Inflammatory macrophage (primary cell): ENCODE measurements at regions not wholly inside any gene's neighbourhood (a gene's known extent, or its start where the extent isn't known, plus 50 kb on each side); places are given as distances from the start of the nearest gene placed in this dataset.
A peak's percentile ranks its signal among the peaks of the same experiment; 100 is the strongest.

Experiments used
- DNase-seq, 2 donors: peaks; one replicate each; pipeline ENCODE4 v3.0.0-alpha.2; 2020 to 2022

DNA sequence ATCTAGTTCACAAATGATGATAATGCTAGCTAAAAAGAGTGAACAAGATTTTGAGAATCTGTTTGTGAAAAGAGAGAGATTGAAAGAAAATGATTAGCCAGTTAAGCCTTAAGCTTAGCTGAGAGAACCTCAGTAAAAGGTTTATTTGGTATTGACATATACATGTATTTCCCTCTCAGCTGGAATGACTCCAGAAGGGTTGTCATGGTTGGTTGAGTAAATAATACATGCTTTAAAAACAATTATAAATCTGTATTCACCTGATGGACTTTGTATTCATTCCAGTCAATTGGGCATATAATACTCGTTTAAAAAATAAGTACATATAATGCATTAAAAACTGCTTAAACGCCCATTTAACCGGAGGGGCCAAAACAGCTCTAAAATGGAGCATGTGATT, 181.4 kb downstream of the GRB14 start:
- no peak for DNase-seq

GRCh38 chr2:164439235-164439634, 182.0 kb downstream of the GRB14 start:
- no peak for DNase-seq

DNA sequence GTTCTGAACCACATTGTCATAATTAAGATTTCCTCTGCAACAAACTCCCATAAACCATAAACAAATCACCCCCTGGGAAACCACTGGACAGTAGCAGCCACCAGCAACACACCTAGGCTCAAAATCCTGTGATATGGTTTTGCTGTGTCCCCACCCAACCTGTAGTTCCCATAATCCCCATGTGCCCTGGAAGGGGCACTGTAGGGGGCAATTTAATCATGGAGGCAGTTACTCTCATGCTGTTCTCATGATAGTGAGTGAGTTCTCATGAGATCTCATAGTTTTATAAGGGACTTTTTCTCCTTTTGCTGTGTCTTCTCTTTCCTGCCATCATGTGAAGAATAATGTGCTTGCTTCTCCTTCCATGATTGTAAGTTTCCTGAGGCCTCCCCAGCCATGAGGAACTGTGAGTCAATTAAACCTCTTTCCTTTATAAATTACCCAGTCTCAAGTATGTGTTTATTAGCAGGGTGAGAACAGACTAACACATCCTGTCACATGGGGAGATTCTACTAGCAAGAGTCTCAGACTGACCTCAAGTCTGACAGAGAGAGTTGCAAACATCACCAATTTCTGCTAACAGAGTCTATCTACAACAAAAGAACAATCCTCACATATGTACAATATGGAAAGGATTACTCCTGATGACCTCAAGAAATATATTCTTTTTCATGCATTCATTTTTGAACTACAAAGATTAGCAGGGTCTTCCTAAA, 182.6 kb downstream of the GRB14 start:
- DNase-seq, result no peak

- DNase-seq, result no peak
Observed at GRCh38 chr2:164436131-164436530, 185.2 kb downstream of the GRB14 start.

GRCh38 chr2:164430166-164430783, 191.0 kb downstream of the GRB14 start:
- DNase-seq, result peak in 1 of 2 donors; percentile 6

GRCh38 chr2:164429354-164429753, 191.9 kb downstream of the GRB14 start:
- DNase-seq, result no peak

DNA sequence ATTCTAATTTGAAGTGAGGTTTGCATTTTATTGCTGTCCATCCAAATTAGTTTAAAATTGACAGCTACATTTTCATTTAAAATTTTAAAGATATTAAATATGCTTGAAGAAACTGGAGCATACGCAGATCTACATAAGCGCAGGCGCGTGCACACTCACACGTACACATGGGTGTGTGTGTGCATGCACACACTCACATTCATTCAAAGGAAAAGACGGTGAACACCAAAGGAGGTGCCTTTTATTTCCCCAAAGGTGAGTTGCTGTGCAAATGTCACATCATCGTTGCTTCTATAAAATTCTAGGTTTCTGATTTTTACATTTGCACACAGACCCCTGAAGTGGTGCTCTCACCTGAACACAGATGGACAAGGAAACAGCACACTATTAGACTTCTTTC, 194.2 kb downstream of the GRB14 start:
- no peak for DNase-seq

DNA sequence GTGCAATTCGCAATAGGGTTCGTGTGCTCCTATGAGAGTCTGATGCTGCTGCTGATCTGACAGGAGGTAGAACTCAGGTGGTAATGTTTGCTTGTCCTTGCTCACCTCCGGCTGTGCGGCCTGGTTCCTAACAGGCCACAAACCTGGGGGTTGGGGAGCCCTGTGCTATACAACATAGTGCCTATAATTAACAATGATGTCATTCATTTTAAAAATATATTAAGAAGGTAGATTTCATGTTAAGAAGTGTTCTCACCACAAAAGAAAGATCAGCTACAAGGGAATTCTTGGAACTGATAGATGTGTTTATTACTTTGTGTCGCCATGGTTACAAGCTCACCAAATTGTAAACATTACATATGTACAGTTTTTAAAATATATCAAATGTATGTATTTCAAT, 200.5 kb downstream of the GRB14 start:
- no peak for DNase-seq

DNA sequence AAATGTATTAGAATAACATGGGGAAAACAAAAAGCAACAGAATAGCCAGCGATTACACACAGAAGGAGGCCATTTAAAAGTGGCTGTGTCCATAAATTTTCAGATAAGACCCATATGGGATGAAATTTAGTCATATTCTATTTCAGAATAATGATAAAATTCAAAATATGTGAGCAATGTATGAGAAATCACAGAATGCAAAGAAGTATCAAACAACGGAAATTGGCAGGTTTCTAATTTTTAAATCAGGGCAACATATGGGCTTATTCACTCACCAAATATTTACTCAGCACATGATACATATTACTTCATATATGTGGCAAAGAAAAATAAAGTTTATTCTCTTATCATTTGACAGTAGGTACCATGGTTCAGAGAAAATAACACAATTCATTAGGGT, 208.5 kb downstream of the GRB14 start:
- DNase-seq, result no peak

DNA sequence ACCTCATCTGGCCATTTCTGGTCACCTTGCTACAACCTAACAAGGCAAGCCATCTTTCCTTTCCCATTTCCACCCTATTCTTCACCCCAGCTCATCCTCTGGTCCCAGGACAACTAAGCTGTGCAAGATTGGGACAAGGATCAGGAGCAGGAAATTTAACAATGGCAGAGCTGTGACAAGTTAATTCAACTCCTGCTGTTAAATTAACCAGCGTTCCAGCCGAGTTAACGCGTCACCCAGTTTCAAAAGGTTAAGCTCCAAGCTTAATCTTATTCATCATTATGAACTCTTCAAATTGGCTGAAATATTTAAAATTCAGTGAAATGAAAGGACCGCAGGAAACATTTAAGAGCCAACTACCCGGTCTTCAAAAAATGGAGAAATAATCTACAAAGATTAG, 231.9 kb downstream of the GRB14 start:
- DNase-seq, result no peak

GRCh38 chr2:164388511-164388910, 232.8 kb downstream of the GRB14 start:
- DNase-seq, result peak in 1 of 2 donors; percentile 5

DNA sequence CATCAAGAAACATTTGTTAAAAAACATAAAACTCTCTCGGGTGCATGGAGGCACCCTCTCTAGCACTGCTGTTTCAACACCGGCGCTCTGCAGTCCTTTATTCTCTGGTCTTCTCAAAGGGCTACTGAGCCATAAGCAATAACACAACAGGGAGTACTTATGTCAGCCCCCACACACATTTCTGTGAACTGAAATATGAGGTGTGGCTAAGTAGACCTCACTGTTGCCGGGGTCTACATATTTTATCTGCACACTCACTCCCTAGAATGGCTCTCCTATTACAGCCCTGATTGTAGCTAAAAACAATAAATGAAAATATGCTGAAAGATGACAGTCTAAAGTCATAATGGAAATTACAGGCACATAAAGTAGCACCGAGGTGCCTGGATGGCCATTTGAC, 235.1 kb downstream of the GRB14 start:
- DNase-seq, result no peak

DNA sequence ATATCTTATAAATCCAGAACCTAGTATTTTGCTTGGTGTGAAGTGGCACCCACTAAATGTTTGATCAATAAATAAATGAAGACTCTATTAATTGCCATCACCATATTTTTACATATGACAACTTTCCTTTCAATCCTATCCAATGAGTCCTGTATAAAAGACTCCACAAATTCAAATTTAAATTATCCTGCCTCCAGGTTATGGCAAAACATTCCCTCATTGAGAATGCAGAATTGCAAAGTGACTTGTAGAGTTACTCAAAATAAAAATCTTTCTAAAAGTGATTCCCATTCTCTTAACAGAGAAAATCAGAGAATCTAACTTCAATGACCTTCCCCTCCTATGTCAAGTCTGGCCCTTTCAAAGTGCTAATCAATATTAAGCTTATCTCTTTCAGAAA, 236.8 kb downstream of the GRB14 start:
- no peak for DNase-seq

DNA sequence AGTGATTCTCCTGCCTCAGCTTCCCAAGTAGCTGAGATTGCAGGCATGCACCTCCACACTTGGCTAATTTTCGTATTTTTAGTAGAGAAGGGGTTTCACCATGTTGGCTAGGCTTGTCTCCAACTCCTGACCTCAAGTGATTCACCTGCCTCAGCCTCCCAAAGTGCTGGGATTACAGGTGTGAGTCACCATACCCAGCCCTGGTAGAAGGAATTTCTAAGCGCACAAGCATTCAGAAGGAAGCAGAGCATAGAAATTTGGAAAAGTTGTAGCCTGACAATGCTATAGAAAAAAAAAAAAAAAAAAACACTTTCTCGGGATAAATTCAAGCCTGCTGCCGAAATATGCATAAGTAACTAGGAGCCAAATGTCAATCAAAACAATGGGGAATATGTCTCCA, 249.4 kb downstream of the GRB14 start:
- DNase-seq, result no peak

- no peak for DNase-seq
Observed at GRCh38 chr2:164369366-164369765, 251.9 kb downstream of the GRB14 start.

DNA sequence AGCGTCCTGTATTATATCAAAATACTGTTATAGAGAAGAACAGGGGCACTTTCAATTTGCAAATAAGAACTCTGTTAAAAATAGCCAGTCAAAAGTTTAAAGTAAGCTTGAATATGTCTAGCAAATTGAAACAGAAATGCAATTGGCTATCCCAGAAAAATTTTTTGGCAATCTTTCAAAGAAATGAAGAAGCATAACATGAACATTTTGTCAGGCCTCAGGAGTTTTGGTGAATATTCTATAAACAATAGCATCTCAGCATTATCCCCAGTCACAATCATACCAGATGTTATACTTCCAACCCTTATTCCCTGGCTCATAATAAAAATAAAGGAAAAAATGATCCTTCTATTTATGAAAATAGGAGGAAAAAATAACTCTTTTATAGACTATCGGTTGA, 252.4 kb downstream of the GRB14 start:
- no peak for DNase-seq

- DNase-seq, result no peak
Observed at GRCh38 chr2:164363646-164364045, 257.6 kb downstream of the GRB14 start.

DNA sequence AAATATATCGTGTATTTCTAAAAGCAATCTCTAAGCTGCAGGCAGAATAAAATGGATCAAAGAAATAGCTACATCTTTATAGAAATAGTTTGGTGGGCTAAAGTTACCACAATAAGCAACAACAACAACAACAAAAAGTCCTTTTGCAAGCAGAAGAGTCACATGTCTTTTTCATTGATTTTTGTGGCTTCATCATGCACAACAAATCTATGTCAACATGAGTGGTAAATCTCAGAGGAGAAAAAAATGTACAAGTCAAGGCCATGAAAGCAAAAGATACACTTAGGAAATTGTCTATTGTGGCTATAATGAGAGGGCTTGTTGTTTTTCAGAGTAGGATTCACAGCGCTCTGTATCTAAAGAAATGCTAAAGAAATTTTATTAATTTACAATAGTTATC, 269.7 kb downstream of the GRB14 start:
- DNase-seq, result no peak

DNA sequence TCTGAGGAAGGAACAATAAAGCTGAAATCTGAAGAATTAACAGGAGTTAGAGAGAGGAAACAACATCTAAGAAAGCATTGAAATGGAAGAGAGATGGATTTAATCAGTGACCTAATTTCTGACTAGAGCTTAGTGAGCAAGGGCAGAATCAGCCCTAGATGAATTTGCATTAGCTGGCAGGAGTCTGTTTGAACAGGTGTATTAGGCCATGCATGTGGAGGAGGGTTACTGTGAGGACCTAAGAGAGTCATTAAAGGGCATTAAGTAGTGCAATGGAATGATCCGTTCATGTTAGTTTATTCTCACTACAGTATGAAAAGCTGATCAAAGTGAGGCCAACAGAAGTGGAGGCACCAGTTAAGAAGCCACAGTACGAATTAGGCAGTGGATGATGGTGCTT, 285.3 kb downstream of the GRB14 start:
- DNase-seq, result no peak

DNA sequence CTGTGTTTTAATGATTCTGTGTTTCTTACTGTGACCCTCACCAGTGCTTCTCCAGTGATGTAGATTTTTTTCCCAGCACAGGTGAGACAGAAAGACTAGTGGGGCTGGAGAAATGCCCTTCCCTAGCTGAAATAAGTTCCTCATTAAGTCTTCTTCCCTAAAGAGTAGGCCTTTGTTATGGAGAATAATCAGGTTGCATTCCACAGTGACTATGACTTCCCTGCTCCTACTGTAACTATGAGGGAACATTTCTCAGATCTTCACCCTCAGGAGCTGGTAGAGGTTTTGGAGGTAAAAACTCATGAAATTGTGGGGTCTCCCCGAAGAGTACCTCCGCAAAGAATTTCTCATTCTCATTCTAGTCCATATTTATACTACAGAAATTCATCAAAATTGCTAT, 286.2 kb downstream of the GRB14 start:
- no peak for DNase-seq

- DNase-seq, result no peak
Observed at GRCh38 chr2:164328310-164328709, 293.0 kb downstream of the GRB14 start.

GRCh38 chr2:164323978-164324377, 297.3 kb downstream of the GRB14 start:
- no peak for DNase-seq

- DNase-seq, result no peak
Observed at GRCh38 chr2:164314148-164314547, 307.1 kb downstream of the GRB14 start.

DNA sequence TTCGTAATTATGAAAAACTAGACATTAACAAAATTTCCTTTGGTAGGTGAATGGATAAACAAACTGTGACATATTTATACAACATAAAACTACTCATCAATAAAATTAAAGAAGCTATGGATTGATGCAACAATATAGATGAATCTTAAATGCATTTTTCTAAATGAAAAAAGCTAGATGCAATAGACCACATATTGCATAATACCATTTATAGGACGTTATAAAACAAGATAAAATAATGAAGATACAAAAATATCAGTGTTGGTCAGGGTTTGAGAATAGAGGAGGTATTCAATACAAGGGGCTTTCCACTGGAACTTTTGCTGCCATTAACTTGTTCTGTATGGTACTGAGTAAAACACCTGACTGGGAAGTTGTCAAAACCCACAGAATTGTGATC, 314.4 kb downstream of the GRB14 start:
- no peak for DNase-seq

DNA sequence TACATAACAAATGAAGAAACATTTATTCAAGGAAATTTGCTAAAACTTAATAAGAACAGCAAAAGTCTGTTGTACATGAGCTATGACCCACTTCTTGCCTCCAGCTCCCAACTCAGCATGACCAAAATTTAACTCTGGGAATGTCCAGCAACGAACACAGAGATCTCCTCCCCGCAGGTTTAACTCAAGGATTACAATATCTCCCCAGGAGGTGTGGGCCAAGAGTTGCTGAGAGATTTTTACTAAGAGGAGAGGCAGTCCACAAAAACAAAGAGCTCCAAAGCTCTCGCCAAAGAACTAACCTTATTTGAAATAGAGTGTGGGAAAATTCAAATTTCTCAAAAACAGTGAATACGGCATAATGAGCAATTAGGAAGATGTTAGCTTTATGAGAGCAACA, 318.5 kb downstream of the GRB14 start:
- DNase-seq, result no peak
